Dermis blood vessel endothelial cell (primary cell): ENCODE measurements at regions not wholly inside any gene's neighbourhood (a gene's known extent, or its start where the extent isn't known, plus 50 kb on each side); places are given as distances from the start of the nearest gene placed in this dataset.
"Not testable (repeated sequence)": the region's sequence is repeated elsewhere in the genome, so short reads cannot be mapped to it uniquely, and the experiment has no call there.

Experiments used
- DNase-seq: peaks from one replicate; pipeline ENCODE4 v3.0.0; 2010

- no peak for DNase-seq
Observed at GRCh38 chr6:109875973-109876372, 102.1 kb upstream of the GPR6 start.

GRCh38 chr6:109877028-109878004 is 100.8 kb upstream of the GPR6 start:
- peak; percentile 12 for DNase-seq

- not testable (repeated sequence) for DNase-seq
Observed at GRCh38 chr6:109878005-109878690, 100.0 kb upstream of the GPR6 start.

- DNase-seq: not testable (repeated sequence)
Observed at GRCh38 chr6:109879081-109879480, 99.0 kb upstream of the GPR6 start.

GRCh38 chr6:109879521-109879920 is 98.6 kb upstream of the GPR6 start:
- DNase-seq: no peak

- not testable (repeated sequence) for DNase-seq
Observed at GRCh38 chr6:109881069-109881468, 97.0 kb upstream of the GPR6 start.

GRCh38 chr6:109881953-109882490 is 96.1 kb upstream of the GPR6 start:
- not testable (repeated sequence) for DNase-seq

GRCh38 chr6:109891924-109892323 is 86.2 kb upstream of the GPR6 start:
- DNase-seq: no peak

GRCh38 chr6:109892451-109893435 is 85.4 kb upstream of the GPR6 start:
- DNase-seq: no peak

- DNase-seq: no peak
Observed at GRCh38 chr6:109893606-109894005, 84.5 kb upstream of the GPR6 start.

GRCh38 chr6:109894181-109894580 is 83.9 kb upstream of the GPR6 start:
- DNase-seq: no peak

- DNase-seq: no peak
Observed at GRCh38 chr6:109896341-109896740, 81.8 kb upstream of the GPR6 start.

GRCh38 chr6:109897025-109897424 is 81.1 kb upstream of the GPR6 start:
- no peak for DNase-seq

GRCh38 chr6:109897561-109898080 is 80.5 kb upstream of the GPR6 start:
- no peak for DNase-seq

- no peak for DNase-seq
Observed at GRCh38 chr6:109901976-109902375, 76.1 kb upstream of the GPR6 start.

GRCh38 chr6:109902870-109903269 is 75.2 kb upstream of the GPR6 start:
- no peak for DNase-seq

- DNase-seq: no peak
Observed at GRCh38 chr6:109910571-109910970, 67.5 kb upstream of the GPR6 start.

GRCh38 chr6:109912118-109912517 is 66.0 kb upstream of the GPR6 start:
- DNase-seq: no peak

- no peak for DNase-seq
Observed at GRCh38 chr6:109912952-109913351, 65.2 kb upstream of the GPR6 start.

- not testable (repeated sequence) for DNase-seq
Observed at GRCh38 chr6:109915748-109916147, 62.4 kb upstream of the GPR6 start.

GRCh38 chr6:109916759-109917158 is 61.4 kb upstream of the GPR6 start:
- DNase-seq: no peak

- no peak for DNase-seq
Observed at GRCh38 chr6:109918227-109918626, 59.9 kb upstream of the GPR6 start.
